H9 (cell line): ENCODE measurements at regions not wholly inside any gene's neighbourhood (a gene's known extent, or its start where the extent isn't known, plus 50 kb on each side); places are given as distances from the start of the nearest gene placed in this dataset.

Experiments
- DNase-seq: peaks from one replicate; pipeline ENCODE4 v3.0.0-alpha.2; 2017
- H2AFZ ChIP-seq: one replicate; pipeline ENCODE4 v1.6.1; 2013; ENCODE audit warnings: mild to moderate bottlenecking, low read length, control low read depth, moderate library complexity
- H2AK5ac ChIP-seq: 2 replicates; pipeline ENCODE4 v1.6.1; 2013; ENCODE audit warnings: low read length, control low read depth, mixed read lengths; ENCODE audit not compliant: insufficient read length
- H2BK120ac ChIP-seq: one replicate; pipeline ENCODE4 v1.6.1; 2013; ENCODE audit warnings: low read depth, mild to moderate bottlenecking, low read length, control low read depth, inconsistent platforms; ENCODE audit not compliant: poor library complexity, severe bottlenecking
- H2BK12ac ChIP-seq: 2 replicates; pipeline ENCODE4 v1.6.1; 2013; ENCODE audit warnings: low read length, control low read depth, mixed read lengths, low read depth; ENCODE audit not compliant: insufficient read length
- H2BK15ac ChIP-seq: 2 replicates; pipeline ENCODE4 v1.6.1; 2013; ENCODE audit warnings: low read depth, low read length, control low read depth
- H2BK20ac ChIP-seq: one replicate; pipeline ENCODE4 v1.6.1; 2013; ENCODE audit warnings: low read depth, mild to moderate bottlenecking, low read length, control low read depth, inconsistent platforms; ENCODE audit not compliant: poor library complexity, severe bottlenecking
- H2BK5ac ChIP-seq: 2 replicates; pipeline ENCODE4 v1.6.1; 2013; ENCODE audit warnings: low read length, control low read depth, mixed read lengths; ENCODE audit not compliant: insufficient read length
- H3K14ac ChIP-seq: 2 replicates; pipeline ENCODE4 v1.6.1; 2013; ENCODE audit warnings: low read length, control low read depth; ENCODE audit not compliant: insufficient read depth
- H3K18ac ChIP-seq: 2 replicates; pipeline ENCODE4 v1.6.1; 2013; ENCODE audit warnings: low read depth, mild to moderate bottlenecking, mixed read lengths, low read length, control low read depth; ENCODE audit not compliant: insufficient read length
- H3K23ac ChIP-seq: 2 replicates; pipeline ENCODE4 v1.6.1; 2013; ENCODE audit warnings: low read length, control low read depth, mixed read lengths, low read depth; ENCODE audit not compliant: insufficient read length
- H3K23me2 ChIP-seq: 2 replicates; pipeline ENCODE4 v1.6.1; 2013; ENCODE audit warnings: low read depth, mild to moderate bottlenecking, mixed read lengths, low read length, control low read depth; ENCODE audit not compliant: insufficient read length, poor library complexity, severe bottlenecking
- H3K27ac ChIP-seq: 2 replicates; pipeline ENCODE4 v1.5.1; 2013; ENCODE audit warnings: low read length, control low read depth, mixed read lengths, low read depth; ENCODE audit not compliant: insufficient read length
- H3K27me3 ChIP-seq: 2 replicates; pipeline ENCODE4 v1.6.1; 2013; ENCODE audit warnings: low read length, control low read depth, inconsistent platforms; ENCODE audit not compliant: insufficient read depth
- H3K4ac ChIP-seq: 2 replicates; pipeline ENCODE4 v1.6.1; 2013; ENCODE audit warnings: low read depth, mild to moderate bottlenecking, control low read depth, inconsistent platforms, low read length, moderate library complexity
- H3K4me1 ChIP-seq: 2 replicates; pipeline ENCODE4 v1.6.1; 2013; ENCODE audit warnings: low read length, control low read depth, inconsistent platforms; ENCODE audit not compliant: insufficient read depth
- H3K4me2 ChIP-seq: 2 replicates; pipeline ENCODE4 v1.6.1; 2013; ENCODE audit warnings: low read length, control low read depth, mixed read lengths; ENCODE audit not compliant: insufficient read length, insufficient read depth
- H3K56ac ChIP-seq: 2 replicates; pipeline ENCODE4 v1.6.1; 2013; ENCODE audit warnings: low read depth, mild to moderate bottlenecking, mixed read lengths, low read length, control low read depth; ENCODE audit not compliant: insufficient read length
- H3K79me1 ChIP-seq: 2 replicates; pipeline ENCODE4 v1.6.1; 2013; ENCODE audit warnings: low read depth, mild to moderate bottlenecking, moderate library complexity, low read length, control low read depth, inconsistent platforms; ENCODE audit not compliant: insufficient read depth, poor library complexity, severe bottlenecking
- H3K79me2 ChIP-seq: 2 replicates; pipeline ENCODE4 v1.6.1; 2013; ENCODE audit warnings: low read length, control low read depth, inconsistent platforms; ENCODE audit not compliant: insufficient read depth
- H3K9ac ChIP-seq: 2 replicates; pipeline ENCODE4 v1.6.1; 2013; ENCODE audit warnings: low read length, control low read depth, mixed read lengths; ENCODE audit not compliant: insufficient read length; ENCODE audit errors: extremely low read depth
- H3K9me3 ChIP-seq: one replicate; pipeline ENCODE4 v1.6.1; 2013; ENCODE audit warnings: low read depth, low read length, inconsistent platforms; ENCODE audit not compliant: control insufficient read depth
- H3T11ph ChIP-seq: one replicate; pipeline ENCODE4 v1.6.1; 2013; ENCODE audit warnings: mild to moderate bottlenecking, low read length, control low read depth, inconsistent platforms
- H4K20me1 ChIP-seq: one replicate; pipeline ENCODE4 v1.6.1; 2013; ENCODE audit not compliant: control insufficient read depth, insufficient read length, insufficient read depth
- H4K5ac ChIP-seq: 2 replicates; pipeline ENCODE4 v1.6.1; 2013; ENCODE audit warnings: low read depth, mild to moderate bottlenecking, mixed read lengths, low read length, control low read depth; ENCODE audit not compliant: insufficient read length
- H4K8ac ChIP-seq: replicated peaks from 2 replicates; pipeline ENCODE4 v1.6.1; 2013; ENCODE audit warnings: low read length, control low read depth, mixed read lengths, low read depth; ENCODE audit not compliant: insufficient read length
- H4K91ac ChIP-seq: 2 replicates; pipeline ENCODE4 v1.6.1; 2013; ENCODE audit warnings: low read depth, mild to moderate bottlenecking, moderate library complexity, mixed read lengths, low read length, control low read depth; ENCODE audit not compliant: insufficient read length
- H3K27ac Mint-ChIP-seq, 3 experiments: 2 replicates in 2 of 3; 3 replicates in 1 of 3; pipeline ENCODE4 v1.8.0; 2020 to 2021; ENCODE audit warnings: mixed read lengths in 3 of 3, mild to moderate bottlenecking in 1 of 3, moderate library complexity in 1 of 3
- H3K27me3 Mint-ChIP-seq: 2 replicates; pipeline ENCODE4 v1.8.0; 2021; ENCODE audit warnings: low read depth, mild to moderate bottlenecking, moderate library complexity, mixed read lengths
- H3K36me3 Mint-ChIP-seq, 3 experiments: 2 replicates in 2 of 3; 3 replicates in 1 of 3; pipeline ENCODE4 v1.8.0; 2020 to 2021; ENCODE audit warnings: low read depth in 3 of 3, mixed read lengths in 3 of 3; ENCODE audit not compliant: insufficient read depth in 1 of 3
- H3K4me1 Mint-ChIP-seq, 2 experiments: 2 replicates each; pipeline ENCODE4 v1.8.0; 2020; ENCODE audit warnings: mixed read lengths in 2 of 2
- H3K4me3 Mint-ChIP-seq, 2 experiments: 2 replicates in 1 of 2; 3 replicates in 1 of 2; pipeline ENCODE4 v1.8.0; 2020 to 2021; ENCODE audit warnings: mild to moderate bottlenecking in 2 of 2, mixed read lengths in 2 of 2, moderate library complexity in 1 of 2
- H3K9me3 Mint-ChIP-seq, 2 experiments: 2 replicates in 1 of 2; 3 replicates in 1 of 2; pipeline ENCODE4 v1.8.0; 2020; ENCODE audit warnings: mild to moderate bottlenecking in 2 of 2, mixed read lengths in 2 of 2, moderate library complexity in 1 of 2
- CTCF ChIP-seq: fragments of 200-600 bp; sonication (generic); conservative IDR thresholded peaks from 3 replicates; pipeline ENCODE4 v1.8.0; 2021; ENCODE audit warnings: antibody characterized with exemption, mild to moderate bottlenecking
- WGBS: extraction: QIAGEN DNeasy Blood & Tissue Kit; methylation state at CpG from one replicate; pipeline ENCODE4 v1.1.7; 2013; ENCODE audit warnings: missing lambda C conversion rate, low lambda C conversion rate, mixed read lengths; ENCODE audit not compliant: insufficient read length; ENCODE audit errors: extremely low coverage; 5-methylcytosine and 5-hydroxymethylcytosine counted together

GRCh38 chr3:79846148-79846933, 78.5 kb upstream of the ROBO1 start:
- Histone ChIP-seq H3K9ac (no peak overlapping the region), H3K4me2 (no peak overlapping the region), H3K14ac (no peak overlapping the region), H2BK20ac (no peak overlapping the region), H2BK15ac (no peak overlapping the region), H3K23ac (no peak overlapping the region), H3K27ac (no peak overlapping the region), H3K27me3 (no peaks in the 10 kb centered on the region), H3K18ac (no peak overlapping the region), H2AK5ac (no peak overlapping the region), H2BK5ac (no peak overlapping the region), H2BK120ac (no peak overlapping the region), H4K5ac (no peak overlapping the region), H3K23me2 (no peaks in the 10 kb centered on the region), H3K79me2 (no peaks in the 10 kb centered on the region), H3T11ph (no peak overlapping the region), H3K9me3 (no peaks in the 10 kb centered on the region), H4K20me1 (no peaks in the 10 kb centered on the region), H2AFZ (no peak overlapping the region), H4K91ac (no peak overlapping the region), H4K8ac (no peak overlapping the region), H2BK12ac (no peak overlapping the region), H3K4me1 (no peaks in the 10 kb centered on the region), H3K56ac (no peak overlapping the region), H3K4ac (no peak overlapping the region), H3K79me1 (no peaks in the 10 kb centered on the region)
- H3K4me3 Mint-ChIP-seq: no peak overlapping the region
- H3K9me3 Mint-ChIP-seq: no peaks in the 10 kb centered on the region; a peak in 1 of 5 replicates
- peak; percentile 81 for TF ChIP-seq CTCF
- H3K27me3 Mint-ChIP-seq: no peaks in the 10 kb centered on the region
- peak; percentile 55 for DNase-seq
- H3K27ac Mint-ChIP-seq: no peak overlapping the region
- no peaks in the 10 kb centered on the region for H3K4me1 Mint-ChIP-seq
- H3K36me3 Mint-ChIP-seq: no peaks in the 10 kb centered on the region; a peak in 1 of 7 replicates
- WGBS: no CpG with 5 or more reads among the region's 9 CpGs
